ENCODE measurements at regions not wholly inside any gene's neighbourhood (a gene's known extent, or its start where the extent isn't known, plus 50 kb on each side); places are given as distances from the start of the nearest gene placed in this dataset.
"Not testable (repeated sequence)": the region's sequence is repeated elsewhere in the genome, so short reads cannot be mapped to it uniquely, and the experiment has no call there.

DNA sequence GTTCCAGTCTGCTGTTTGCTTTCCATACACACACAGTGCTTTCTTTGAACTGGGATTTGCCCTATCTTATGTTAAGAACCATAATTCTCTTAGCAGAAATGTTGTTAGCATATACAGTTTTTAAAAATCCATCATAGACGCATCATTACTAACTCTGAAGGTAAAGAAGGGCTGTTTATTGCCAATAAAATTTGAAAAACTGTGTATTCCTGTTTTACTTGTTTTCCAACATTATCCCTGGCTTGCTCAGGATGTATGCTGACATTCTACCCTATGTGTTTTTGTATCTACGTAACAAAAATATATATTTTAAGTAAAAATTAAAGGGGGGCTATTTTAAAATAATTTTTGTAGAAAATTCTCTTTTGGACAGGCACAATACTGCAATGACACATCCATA lies 857.2 kb downstream of the BRINP3 start:
- no peak for DNase-seq (ENCODE audit: low read depth in 4 of 4, low spot score in 3 of 4)

DNA sequence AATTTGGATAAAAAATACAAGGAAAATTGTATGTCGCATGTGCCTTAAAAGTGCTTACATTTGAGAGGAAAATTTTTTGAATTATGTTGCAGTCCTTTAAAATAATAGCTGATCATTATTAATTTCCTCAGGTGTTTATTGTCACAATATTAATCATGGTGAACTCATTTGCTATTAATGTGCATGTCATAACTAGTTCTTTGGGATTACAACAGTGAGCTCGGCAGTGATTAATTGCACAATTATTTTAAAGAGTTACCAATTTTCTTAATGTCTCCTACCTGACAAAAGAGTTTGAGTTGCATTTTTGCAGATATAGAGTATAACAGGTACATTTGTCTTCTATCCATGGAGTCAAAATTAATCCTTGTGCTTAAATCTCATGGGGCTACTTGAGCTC lies 854.3 kb downstream of the BRINP3 start:
- DNase-seq (ENCODE audit: low read depth in 4 of 4, low spot score in 3 of 4): no peak

DNA sequence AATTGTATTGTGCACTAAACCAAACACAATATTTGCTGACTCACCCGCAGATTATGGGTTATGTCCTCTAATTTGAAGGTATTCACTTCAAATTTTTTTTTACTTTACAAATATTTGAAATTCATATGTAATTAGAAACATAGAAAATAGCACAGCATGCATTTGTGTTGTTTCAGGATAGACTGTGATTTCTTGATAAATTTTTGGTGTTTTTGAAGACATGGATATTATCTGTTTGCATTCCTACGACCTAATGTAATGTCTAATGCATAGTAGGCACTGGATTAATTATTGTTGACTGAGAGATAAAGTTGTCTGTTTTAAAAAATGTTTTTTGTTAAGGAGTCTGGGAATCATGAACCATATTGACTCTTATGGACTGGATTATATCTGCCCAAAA lies 850.2 kb downstream of the BRINP3 start:
- no peak for DNase-seq (ENCODE audit: low read depth in 4 of 4, low spot score in 3 of 4)

DNA sequence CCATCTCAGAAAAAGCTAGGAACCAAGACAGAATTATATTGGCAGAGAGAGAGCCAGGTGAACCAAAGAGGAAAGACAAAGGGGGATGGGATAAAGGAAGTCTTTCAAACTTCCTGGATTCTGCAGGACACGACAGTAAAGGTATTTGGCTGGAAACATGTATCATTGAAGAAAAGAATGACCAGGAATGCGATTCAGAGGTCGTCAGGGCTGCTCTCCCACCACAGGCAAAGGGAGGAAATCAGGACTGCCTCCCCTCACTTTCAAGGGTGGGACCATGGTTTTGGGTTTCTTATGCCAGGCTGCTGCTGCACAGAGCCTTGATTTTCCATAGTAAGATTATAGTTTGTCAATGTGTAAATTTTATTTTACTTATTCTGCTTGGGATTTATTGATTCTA lies 848.8 kb downstream of the BRINP3 start:
- no peak for DNase-seq (ENCODE audit: low read depth in 4 of 4, low spot score in 3 of 4)

DNA sequence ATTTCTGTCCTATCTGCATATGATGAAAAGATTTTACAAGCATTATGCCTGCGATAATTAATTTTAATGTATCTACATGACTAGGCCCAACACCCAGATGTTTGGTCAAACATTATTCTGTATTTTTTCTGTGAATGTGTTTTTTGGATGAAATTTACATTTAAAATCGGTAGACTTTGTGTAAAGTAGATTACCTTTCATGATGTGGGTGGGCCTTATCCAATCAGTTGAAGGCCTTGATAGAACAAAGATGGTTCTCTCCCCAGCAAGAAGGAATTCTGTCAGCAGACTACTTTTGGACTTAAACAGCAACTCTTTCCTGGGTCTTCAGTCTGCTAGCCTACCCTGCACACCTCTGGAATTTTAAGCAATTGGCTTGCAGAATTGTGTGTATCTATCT lies 844.0 kb downstream of the BRINP3 start:
- no peak for DNase-seq (ENCODE audit: low read depth in 4 of 4, low spot score in 3 of 4)

DNA sequence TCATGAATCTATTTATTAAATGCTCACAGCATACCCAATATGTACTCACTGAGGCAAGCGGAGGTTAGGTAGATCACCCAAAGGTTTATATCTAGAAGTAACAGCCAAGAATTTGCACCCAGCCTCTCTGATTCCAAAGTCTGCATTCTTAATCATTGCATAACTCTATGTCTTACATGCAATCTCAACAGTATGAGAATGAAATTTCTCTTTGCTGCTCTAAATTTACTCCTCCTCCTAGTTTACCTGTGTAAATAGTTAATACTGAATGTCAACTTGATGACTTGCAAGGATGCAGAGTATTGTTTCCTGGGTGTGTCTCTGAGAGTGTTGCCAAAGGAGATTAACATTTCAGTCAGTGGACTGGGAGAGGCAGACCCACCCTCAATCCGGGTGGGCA lies 840.6 kb downstream of the BRINP3 start:
- no peak for DNase-seq (ENCODE audit: low read depth in 4 of 4, low spot score in 3 of 4)

DNA sequence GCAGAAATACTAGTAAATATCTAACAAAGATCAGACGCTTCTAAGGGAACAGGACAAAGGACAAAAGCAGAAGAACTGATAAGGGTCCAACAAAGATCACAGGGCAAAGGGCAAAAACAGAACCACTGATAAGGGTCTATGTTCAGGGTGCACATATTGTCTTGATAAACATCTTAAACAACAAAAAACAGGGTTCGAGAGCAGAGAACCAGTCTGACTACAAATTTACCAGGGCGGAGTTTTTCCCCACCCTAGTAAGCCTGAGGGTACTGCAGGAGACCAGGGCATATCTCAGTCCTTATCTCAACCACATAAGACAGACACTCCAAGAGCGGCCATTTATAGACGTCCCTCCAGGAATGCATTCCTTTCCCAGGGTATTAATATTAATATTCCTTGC lies 833.5 kb downstream of the BRINP3 start:
- not testable (repeated sequence) for DNase-seq (ENCODE audit: low read depth in 4 of 4, low spot score in 3 of 4)

DNA sequence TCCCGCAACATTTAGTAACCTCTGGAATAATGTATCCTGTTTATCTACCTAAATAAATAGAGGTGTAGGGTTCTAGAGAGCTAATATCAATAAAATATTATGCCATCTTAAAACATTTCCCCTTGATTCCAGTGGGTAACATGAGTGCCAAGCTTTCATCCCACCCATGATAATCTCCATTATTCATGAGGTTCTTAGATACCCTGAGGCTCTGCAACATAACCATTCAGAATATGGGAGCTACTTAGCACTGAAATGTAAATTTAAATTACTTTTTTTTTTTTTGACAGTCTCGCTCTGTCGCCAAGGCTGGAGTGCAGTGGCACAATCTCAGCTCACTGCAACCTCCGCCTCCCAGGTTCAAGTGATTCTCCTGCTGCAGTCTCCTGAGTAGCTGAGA lies 832.7 kb downstream of the BRINP3 start:
- DNase-seq (ENCODE audit: low read depth in 4 of 4, low spot score in 3 of 4): no peak

DNA sequence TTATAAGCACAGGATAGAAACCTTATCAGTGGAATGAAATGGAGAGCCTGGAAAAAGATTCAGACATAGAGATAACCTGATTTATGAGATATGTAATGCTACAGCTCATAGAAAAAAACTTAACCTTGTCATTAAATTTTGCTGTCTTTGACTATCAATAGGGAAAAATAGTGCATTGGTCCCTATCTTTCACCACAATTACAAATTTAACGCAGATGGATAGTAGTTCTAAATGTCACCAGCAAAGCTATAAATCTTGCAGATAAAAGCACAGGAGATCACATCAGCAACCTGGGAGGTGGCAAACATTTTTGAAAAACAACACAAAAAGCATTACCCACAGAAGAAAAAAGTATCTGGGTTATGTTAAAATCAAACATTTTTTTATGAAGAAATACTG lies 831.6 kb downstream of the BRINP3 start:
- no peak for DNase-seq (ENCODE audit: low read depth in 4 of 4, low spot score in 3 of 4)

DNA sequence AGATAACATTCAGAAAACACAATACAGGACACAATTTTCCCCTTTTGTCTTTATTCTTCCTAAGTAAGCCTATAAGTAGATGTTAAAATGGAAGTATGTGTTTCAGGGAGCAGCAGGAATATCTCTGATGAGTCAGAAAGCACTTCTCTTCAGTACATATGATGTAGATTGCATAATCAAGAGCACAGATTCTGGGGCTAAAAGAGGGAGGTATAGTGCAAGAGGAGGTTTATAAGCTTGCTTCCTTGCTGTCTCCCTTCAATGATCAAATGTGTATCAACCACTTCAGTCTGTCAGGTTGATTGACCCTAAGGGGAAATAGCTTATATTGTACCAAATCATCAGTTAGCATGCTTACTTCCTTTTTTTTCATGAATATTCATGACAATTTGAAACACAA lies 822.8 kb downstream of the BRINP3 start:
- DNase-seq (ENCODE audit: low read depth in 4 of 4, low spot score in 3 of 4): no peak

DNA sequence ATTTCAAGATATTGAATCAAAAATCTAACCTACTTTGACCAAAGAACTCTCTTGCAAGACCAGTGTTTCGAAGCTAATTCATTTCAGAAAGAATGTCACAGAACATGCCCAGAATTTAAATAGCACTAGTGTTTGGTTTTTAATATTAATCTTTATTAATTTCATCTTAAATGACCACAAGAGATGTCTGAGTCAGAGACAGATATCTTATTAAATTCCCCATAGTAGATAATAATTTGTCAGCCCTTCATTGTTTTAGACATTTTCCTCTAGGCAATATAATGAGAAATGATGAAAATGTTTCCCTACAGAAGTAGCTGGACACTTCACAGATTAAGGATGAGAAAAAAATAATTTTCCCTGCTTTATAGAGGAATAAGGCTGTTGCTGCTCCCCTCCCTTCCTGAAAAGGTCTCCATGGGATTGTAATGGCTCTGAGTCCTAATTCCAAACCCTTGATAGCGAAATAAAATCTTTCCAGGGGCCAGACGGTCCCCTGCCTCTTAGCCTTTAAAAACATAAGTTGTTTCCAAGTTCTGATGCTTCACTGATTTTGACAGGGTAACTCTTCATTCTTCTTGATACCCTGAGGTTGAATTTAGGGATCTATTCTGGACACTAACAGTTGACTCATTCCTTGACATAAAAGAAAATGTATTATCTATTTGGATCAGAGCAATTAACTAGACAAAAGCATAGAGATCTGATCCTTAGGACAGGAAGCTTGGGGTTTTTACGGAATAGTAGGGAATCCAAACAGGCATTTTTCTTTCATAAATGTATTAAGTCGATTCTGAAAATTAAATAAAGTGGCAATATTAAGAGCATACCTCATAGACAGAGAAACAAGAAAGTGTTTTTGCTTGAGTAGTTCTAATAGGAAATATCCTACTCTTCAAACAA lies 820.8 kb downstream of the BRINP3 start:
- DNase-seq (ENCODE audit: low read depth in 4 of 4, low spot score in 3 of 4): no peak

DNA sequence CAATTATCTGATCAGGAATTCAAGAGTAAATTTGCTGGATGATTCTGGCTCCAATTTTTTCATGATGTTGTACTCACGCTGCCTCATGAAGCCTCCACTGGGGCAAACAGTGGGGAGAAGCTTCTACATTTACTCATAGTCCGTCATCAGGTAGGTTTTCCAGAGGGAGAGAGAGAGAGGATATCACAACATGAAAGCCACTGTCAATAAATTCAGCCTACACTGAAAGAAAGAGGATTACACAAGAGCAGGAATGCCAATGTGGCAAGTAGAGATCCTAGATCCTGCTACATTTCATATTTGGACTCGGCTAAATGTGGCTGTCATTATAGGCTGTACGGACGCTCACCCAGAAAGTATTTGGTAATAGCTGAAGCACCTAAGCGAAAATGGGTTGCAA lies 819.9 kb downstream of the BRINP3 start:
- no peak for DNase-seq (ENCODE audit: low read depth in 4 of 4, low spot score in 3 of 4)

DNA sequence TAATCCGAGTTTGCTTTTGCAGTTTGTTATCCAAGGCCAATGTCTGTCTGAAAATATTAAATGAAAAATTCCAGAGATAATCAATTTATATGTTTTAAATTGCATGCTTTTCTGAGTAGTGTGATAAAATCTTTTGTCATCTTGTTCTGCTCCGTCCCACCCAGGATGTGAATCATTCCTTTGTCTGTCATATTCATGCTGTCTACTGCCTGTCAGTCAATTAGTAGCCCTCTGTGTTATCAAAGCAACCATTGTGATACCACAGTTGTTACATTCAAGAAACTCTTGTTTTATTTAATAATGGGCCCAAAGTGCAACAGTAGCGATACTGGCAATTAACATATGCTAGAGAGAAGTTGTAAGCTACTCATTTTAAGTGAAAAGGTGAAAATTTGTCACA lies 819.3 kb downstream of the BRINP3 start:
- no peak for DNase-seq (ENCODE audit: low read depth in 4 of 4, low spot score in 3 of 4)

DNA sequence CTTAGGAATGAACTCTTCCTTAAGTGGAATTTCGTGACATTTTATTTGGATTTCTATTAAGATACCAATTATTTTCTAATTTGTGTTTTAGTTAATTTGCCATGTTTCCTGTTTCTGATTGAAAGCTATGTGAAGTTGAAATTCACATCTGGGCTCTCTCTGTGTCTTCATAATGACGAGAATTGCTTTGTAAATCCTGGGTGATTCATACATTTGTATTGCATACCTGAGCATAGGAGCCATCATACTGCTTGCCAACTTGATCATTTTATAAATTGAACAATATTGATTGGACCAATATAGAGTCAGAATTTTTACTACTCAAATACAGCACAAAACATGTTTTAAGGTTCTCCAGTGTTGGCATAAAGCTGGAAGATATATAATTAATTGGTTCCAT lies 817.9 kb downstream of the BRINP3 start:
- no peak for DNase-seq (ENCODE audit: low read depth in 4 of 4, low spot score in 3 of 4)

DNA sequence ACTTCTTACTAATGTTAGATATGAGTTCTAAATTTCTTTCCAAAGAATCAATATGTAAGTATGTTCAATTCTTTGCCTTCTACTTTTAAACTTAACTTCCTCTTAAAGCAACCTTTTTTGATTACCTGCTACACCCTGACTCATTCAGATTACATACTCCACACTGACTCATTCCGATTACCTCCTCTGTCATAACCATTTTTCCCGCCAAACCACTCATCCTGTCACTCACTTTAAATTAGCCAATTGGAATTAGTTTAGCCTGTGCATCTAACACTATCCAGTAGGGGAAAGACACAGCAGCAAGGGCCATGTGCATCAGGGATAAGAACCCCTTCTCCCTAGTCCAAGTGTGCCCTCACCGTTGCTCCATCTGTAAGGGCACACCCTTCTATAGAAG lies 815.5 kb downstream of the BRINP3 start:
- no peak for DNase-seq (ENCODE audit: low read depth in 4 of 4, low spot score in 3 of 4)

DNA sequence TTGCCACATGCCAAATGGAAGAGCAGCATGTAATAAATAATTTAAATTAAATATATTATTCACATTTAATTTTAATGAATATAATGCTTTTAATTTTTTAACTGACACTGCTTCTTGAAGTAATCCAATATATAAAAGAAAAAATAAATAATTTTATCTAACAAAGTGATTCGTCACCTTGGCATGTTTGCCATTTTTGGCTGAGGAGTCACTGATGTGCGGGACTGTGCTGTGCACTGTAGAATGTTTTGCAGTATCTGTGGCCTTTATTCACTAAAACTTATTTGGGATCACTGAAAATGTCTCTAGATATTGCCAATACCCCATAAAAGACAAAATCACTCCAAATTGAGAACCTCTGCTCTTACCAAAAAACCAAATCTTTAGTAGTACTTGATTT lies 807.8 kb downstream of the BRINP3 start:
- DNase-seq (ENCODE audit: low read depth in 4 of 4, low spot score in 3 of 4): no peak

DNA sequence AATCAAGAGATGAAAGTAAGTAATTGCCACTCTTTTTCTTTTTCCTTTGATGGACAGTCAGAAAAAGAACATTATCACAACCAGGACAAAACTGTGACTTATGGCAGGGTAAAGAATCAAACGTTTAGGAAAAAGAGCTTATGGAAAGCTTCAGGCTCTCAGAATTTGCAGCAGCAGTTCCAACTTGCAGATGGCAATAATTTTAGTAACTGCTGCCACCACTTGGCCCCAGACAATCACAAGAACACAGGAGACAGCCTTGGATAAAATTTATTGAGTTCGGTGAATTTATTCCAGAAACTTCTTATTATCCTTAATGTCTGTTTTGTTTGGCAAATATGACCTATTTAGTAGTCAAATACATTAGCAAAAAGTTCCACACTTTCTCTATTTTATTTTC lies 804.4 kb downstream of the BRINP3 start:
- no peak for DNase-seq (ENCODE audit: low read depth in 4 of 4, low spot score in 3 of 4)

DNA sequence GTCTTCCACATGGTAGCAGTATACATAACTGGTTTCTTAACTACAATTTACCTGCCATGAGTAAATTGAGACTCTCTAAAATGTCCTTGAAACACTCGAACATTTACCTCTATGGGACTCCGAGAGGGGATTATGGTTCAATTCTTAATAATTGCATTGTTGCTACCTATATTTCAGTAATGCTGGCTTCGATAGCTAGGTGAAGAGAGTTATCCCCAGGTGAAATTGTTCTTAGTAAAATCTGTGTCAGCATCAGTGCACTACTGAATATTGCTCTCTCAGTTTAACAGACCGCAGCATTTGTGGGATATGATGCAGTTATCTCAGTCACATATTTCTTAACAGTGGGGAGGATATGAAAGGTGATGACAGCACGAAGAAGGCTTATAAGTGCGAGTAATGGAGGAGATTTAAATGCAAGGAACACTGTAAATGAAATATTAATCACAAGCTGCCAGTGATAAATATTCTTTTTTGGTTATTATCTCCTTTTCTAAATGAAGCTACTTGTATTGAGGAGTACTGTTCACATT lies 801.9 kb downstream of the BRINP3 start:
- DNase-seq (ENCODE audit: low read depth in 4 of 4, low spot score in 3 of 4): no peak

DNA sequence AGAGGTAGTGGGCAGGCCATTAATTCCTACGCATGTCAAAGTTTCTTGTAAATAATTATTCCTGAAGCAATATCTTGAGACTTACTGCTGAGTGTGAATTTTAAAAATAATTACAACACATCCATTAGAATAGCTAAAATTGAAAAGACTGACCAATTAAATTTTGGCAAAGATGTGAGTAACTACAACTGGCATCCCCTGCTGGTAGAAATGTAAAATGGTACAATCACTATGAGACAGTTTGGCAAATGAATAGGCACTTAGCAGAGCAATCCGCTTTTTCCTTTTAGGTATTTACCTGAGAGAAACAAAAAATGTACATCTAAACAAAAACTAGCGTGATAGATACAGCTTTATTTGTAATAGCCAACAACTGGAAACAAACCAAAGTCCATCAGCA lies 798.9 kb downstream of the BRINP3 start:
- no peak for DNase-seq (ENCODE audit: low read depth in 4 of 4, low spot score in 3 of 4)

DNA sequence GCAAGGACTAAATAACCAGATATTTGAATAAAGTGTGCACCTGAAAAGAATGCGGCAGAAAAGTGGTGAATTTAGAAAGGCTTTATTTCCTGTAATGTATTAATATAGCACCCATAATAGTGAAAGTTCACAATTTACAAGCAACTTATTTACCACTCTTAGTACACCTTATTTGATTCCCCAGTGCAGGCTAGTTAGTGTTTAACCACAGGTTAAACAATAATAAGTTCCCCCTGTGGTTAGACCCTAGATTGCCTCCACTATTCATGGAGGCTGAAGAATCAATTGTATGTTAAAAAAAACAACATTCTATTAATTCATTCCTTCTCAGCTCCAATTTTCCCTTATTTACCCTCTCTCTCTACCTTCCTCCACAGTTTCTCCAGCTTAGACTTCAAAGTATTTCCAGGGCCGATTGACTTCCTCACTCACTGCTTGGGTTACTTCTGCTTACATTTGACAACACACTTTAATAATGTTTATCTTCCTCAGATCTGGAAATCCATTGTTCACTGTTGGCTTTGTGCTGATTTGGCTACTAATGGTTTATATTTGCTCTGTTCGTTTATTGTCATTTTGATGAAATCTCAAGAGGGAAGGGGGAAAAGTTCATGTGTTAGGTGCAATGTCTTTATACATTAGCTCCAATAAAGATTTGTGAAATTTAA lies 796.3 kb downstream of the BRINP3 start:
- peak in 1 of 4 donors; percentile 10 for DNase-seq (ENCODE audit: low read depth in 4 of 4, low spot score in 3 of 4)

DNA sequence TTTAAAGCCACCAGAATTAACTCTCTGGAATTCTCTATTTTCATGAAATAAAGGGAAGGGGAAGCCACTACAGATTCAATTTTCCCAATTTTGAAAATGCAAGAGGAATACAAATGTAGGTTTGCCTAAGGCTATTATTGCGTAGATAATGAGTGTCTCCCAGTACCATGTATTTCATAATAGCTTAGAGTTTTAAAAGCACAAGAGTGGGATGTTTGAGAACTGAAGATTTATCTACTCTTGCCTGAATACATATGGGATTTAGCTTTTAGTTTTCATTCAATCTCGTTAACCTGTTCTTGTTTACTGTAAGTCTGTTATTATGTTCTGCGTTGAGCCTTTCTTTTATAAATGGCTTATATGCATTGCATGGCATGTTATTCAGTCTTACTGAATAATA lies 795.1 kb downstream of the BRINP3 start:
- DNase-seq (ENCODE audit: low read depth in 4 of 4, low spot score in 3 of 4): no peak

DNA sequence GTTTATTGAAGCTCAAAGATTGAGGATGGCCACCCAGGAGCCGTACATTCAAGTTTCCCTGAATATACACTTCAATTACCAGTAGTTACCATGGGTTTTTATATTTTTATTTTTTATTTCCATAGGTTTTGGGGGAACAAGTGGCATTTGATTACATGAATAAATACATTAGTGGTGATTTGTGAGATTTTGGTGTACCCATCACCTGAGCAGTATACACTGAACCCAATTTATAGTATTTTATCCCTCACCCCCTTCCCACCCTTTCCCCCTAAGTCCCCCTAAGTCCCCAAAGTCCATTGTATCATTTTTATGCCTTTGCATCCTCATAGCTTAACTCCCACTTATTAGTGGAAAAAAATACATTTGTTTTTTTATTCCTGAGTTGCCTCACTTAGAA lies 791.4 kb downstream of the BRINP3 start:
- no peak for DNase-seq (ENCODE audit: low read depth in 4 of 4, low spot score in 3 of 4)

All from right renal pelvis (tissue), 4 donors.